HepG2 (cell line): ENCODE measurements at regions not wholly inside any gene's neighbourhood (a gene's known extent, or its start where the extent isn't known, plus 50 kb on each side); places are given as distances from the start of the nearest gene placed in this dataset.

Experiments
- ATAC-seq: fragments of 200-7000 bp; cut with Tn5 transposase; 3 replicates; pipeline ENCODE4 v1.9.1; 2020; ENCODE audit warnings: mild to moderate bottlenecking, moderate library complexity
- BruUV-seq: library from RNA; stranded (reverse); fragments of 400-500 nt; replicated peaks from 2 replicates; lab custom pipeline; 2021; lab: Mats Ljungman, UMichigan
- CTCF ChIA-PET: fragments of 300-600 bp; formaldehyde crosslinking; extraction: SDS; loops from one replicate; lab custom pipeline; 2021; ENCODE audit warnings: low total read pairs, inconsistent platforms, low intra/inter-chr PET ratio; lab: Yijun Ruan, JAX
- POLR2A ChIA-PET: fragments of 350-600 bp; sonication (Branson Sonifier 250); formaldehyde crosslinking; loops from one replicate; lab custom pipeline; 2020; ENCODE audit warnings: antibody characterized with exemption, inconsistent platforms; lab: Yijun Ruan, JAX
- DNase-seq: peaks from one replicate; pipeline ENCODE4 v3.0.0-alpha.2; 2015; ENCODE audit warnings: low spot score
- FAIRE-seq: peaks from 3 replicates; lab custom pipeline; 2011; peaks lifted over from hg19 to GRCh38; lab: Jason Lieb, UNC
- H2AFZ ChIP-seq: one replicate; pipeline ENCODE4 v1.6.1; 2011; ENCODE audit warnings: low read length, inconsistent platforms
- H3K27ac ChIP-seq: fragments of 300-600 bp; 3 replicates; pipeline ENCODE4 v1.8.0; 2011; ENCODE audit warnings: mixed run types, mild to moderate bottlenecking, mixed read lengths, low read length, inconsistent platforms; ENCODE audit not compliant: insufficient read depth; ENCODE audit errors: extremely low read length
- H3K27me3 ChIP-seq, 2 experiments: fragments of 200-600 bp in 1 of 2; 2 replicates in 1 of 2; 3 replicates in 1 of 2; pipeline versions ENCODE4 v1.6.0 to v1.8.0; 2011; ENCODE audit warnings: low read length in 2 of 2, mild to moderate bottlenecking in 2 of 2, moderate library complexity in 2 of 2, inconsistent platforms in 1 of 2; ENCODE audit not compliant: insufficient read depth in 2 of 2, control insufficient read depth in 1 of 2
- H3K36me3 ChIP-seq, 2 experiments: fragments of 200-600 bp in 1 of 2; replicated peaks in 1 of 2; 2 replicates in 1 of 2; 3 replicates in 1 of 2; pipeline versions ENCODE4 v1.5.1 to v1.8.0; 2011; ENCODE audit warnings: low read length in 2 of 2, inconsistent platforms in 1 of 2; ENCODE audit not compliant: insufficient read depth in 2 of 2, control insufficient read depth in 1 of 2
- H3K4me1 ChIP-seq: 2 replicates; pipeline ENCODE4 v1.5.1; 2012; ENCODE audit warnings: low read length, inconsistent platforms; ENCODE audit not compliant: insufficient read depth
- H3K4me2 ChIP-seq: 2 replicates; pipeline ENCODE4 v1.6.0; 2011; ENCODE audit warnings: low read depth, low read length, inconsistent platforms
- H3K4me3 ChIP-seq, 3 experiments: fragments of 200-600 bp in 1 of 3; sonication (generic), shearing (Covaris generic) in 1 of 3; replicated peaks in 1 of 3; 2 replicates each; pipeline ENCODE4 v1.5.1; 2011 to 2016; ENCODE audit warnings: low read length in 3 of 3, inconsistent platforms in 2 of 3, low read depth in 2 of 3, mild to moderate bottlenecking in 2 of 3, control low read depth in 1 of 3, mixed read lengths in 1 of 3; ENCODE audit not compliant: insufficient read depth in 1 of 3
- H3K79me2 ChIP-seq: one replicate; pipeline ENCODE4 v1.6.1; 2011; ENCODE audit warnings: low read length, inconsistent platforms; ENCODE audit not compliant: insufficient read depth
- H3K9ac ChIP-seq: 2 replicates; pipeline ENCODE4 v1.6.0; 2011; ENCODE audit warnings: mild to moderate bottlenecking, low read depth, low read length, inconsistent platforms; ENCODE audit not compliant: insufficient read depth
- H3K9me3 ChIP-seq: 2 replicates; pipeline ENCODE4 v1.5.1; 2012; ENCODE audit warnings: mild to moderate bottlenecking, low read length
- H4K20me1 ChIP-seq: 2 replicates; pipeline ENCODE4 v1.6.0; 2011; ENCODE audit warnings: inconsistent platforms, mild to moderate bottlenecking, low read length, moderate library complexity; ENCODE audit not compliant: insufficient read depth
- ADNP ChIP-seq: sonication (generic); formaldehyde crosslinking; IDR thresholded peaks from 2 replicates; pipeline ENCODE4 v1.4.0; 2020; ENCODE audit warnings: missing genetic modification reagents
- ATM ChIP-seq: fragments of 450-650 bp; IDR thresholded peaks from 2 replicates; pipeline ENCODE4 v1.7.1; 2017; ENCODE audit warnings: mild to moderate bottlenecking, borderline replicate concordance
- FOXO1 ChIP-seq: sonication (generic); formaldehyde crosslinking; IDR thresholded peaks from 2 replicates; pipeline ENCODE4 v1.4.0; 2020; ENCODE audit warnings: missing genetic modification reagents
- KDM5B ChIP-seq: sonication (generic); formaldehyde crosslinking; IDR thresholded peaks from 2 replicates; pipeline ENCODE4 v1.4.0; 2020; ENCODE audit warnings: missing genetic modification reagents, mild to moderate bottlenecking, borderline replicate concordance
- KLF15 ChIP-seq: sonication (generic); formaldehyde crosslinking; IDR thresholded peaks from 2 replicates; pipeline ENCODE4 v1.8.1; 2023; ENCODE audit warnings: borderline replicate concordance, mild to moderate bottlenecking, inconsistent platforms, missing genetic modification reagents, mixed read lengths
- MYNN ChIP-seq: sonication (generic); formaldehyde crosslinking; IDR thresholded peaks from 2 replicates; pipeline ENCODE4 v1.4.0; 2020; ENCODE audit warnings: mild to moderate bottlenecking, low read depth, missing genetic modification reagents
- NR2C2 ChIP-seq: sonication (generic); formaldehyde crosslinking; IDR thresholded peaks from 2 replicates; pipeline ENCODE4 v1.4.0; 2020; ENCODE audit warnings: missing genetic modification reagents, mild to moderate bottlenecking, moderate library complexity, borderline replicate concordance
- RFX5 ChIP-seq: IDR thresholded peaks from 2 replicates; pipeline ENCODE4 v1.6.1; 2011; ENCODE audit warnings: low read depth, low read length, improper control_type of control experiment
- SALL1 ChIP-seq: sonication (generic); formaldehyde crosslinking; IDR thresholded peaks from 2 replicates; pipeline ENCODE4 v1.8.0; 2022; ENCODE audit warnings: mild to moderate bottlenecking, missing genetic modification reagents
- SMC3 ChIP-seq: IDR thresholded peaks from 2 replicates; pipeline ENCODE4 v1.6.1; 2011; ENCODE audit warnings: low read length, improper control_type of control experiment
- TAF1 ChIP-seq: sonication (generic); formaldehyde crosslinking; IDR thresholded peaks from 2 replicates; pipeline ENCODE4 v1.4.0; 2020; ENCODE audit warnings: missing genetic modification reagents
- ZBTB7B ChIP-seq: sonication (generic); formaldehyde crosslinking; IDR thresholded peaks from 2 replicates; pipeline ENCODE4 v1.4.0; 2020; ENCODE audit warnings: missing genetic modification reagents
- ZHX1 ChIP-seq: sonication (generic); formaldehyde crosslinking; IDR thresholded peaks from 2 replicates; pipeline ENCODE4 v1.8.1; 2022; ENCODE audit warnings: low read depth, mild to moderate bottlenecking, missing genetic modification reagents
- ZNF205 ChIP-seq: IDR thresholded peaks from 2 replicates; pipeline ENCODE4 v1.6.1; 2018; ENCODE audit warnings: missing biosample characterization, missing genetic modification reagents
- WGBS: methylation state at CpG from one replicate; pipeline ENCODE4 v1.1.6; 2017; ENCODE audit warnings: low lambda C conversion rate; 5-methylcytosine and 5-hydroxymethylcytosine counted together
- in situ Hi-C: cut with HindIII; loops from 2 replicates; pipeline ENCODE4 v1.10.0; 2017; ENCODE audit warnings: low pct_unique_long_range_greater_than_20kb; ENCODE audit not compliant: extremely low pct_ligation_motif_present
- intact Hi-C: fragments of 100-400 bp; cut with micrococcal nuclease; formaldehyde crosslinking; loops from one replicate; pipeline ENCODE4 v1.10.0; 2022; ENCODE audit not compliant: unreplicated experiment
- TF ChIP-seq, protein P1 (sequence below): IDR thresholded peaks from 2 replicates; pipeline ENCODE4 v1.6.1; 2016; ENCODE audit warnings: low read depth, missing genetic modification reagents, missing compliant biosample characterization
- TF ChIP-seq, protein P2 (sequence below): sonication (generic); formaldehyde crosslinking; IDR thresholded peaks from 2 replicates; pipeline ENCODE4 v1.4.0; 2020; ENCODE audit warnings: missing genetic modification reagents

DNA sequence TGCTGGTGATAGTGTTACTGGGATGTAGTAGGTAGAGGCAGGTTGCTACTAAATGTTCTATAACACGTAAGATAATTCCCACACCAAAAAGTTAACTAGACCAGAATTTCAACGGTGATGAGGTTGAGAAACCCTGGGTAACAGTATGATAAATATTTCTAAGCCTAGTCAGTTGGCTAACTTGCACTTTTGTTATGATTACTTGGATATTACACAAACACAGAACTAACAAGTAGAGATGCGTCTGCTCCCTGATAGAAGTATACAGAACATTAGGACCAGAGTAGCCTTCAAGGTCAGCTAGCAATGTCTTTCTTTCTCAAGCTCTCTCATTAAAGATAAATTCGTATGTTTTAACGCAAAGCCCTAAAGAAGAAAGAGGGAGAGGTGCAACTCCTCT lies 86.2 kb upstream of the FZD8 start:
- ChIA-PET POLR2A (interaction anchor here (0.7 kb wide), 1 partner anchor 265 kb away, joined by 3 read pairs; no protein-coding TSS in a partner anchor), CTCF (no interaction called here)
- Histone ChIP-seq H3K4me2 (no peak overlapping the region), H3K4me3 (no peak overlapping the region), H2AFZ (no peak overlapping the region), H3K36me3 (no peaks in the 10 kb centered on the region), H3K27me3 (no peaks in the 10 kb centered on the region), H3K27ac (no peak overlapping the region), H3K79me2 (no peaks in the 10 kb centered on the region), H3K4me1 (no peaks in the 10 kb centered on the region), H4K20me1 (no peaks in the 10 kb centered on the region), H3K9me3 (no peaks in the 10 kb centered on the region), H3K9ac (no peak overlapping the region)
- ATAC-seq (no peak), DNase-seq (no peak), FAIRE-seq (no peak)
- intact Hi-C loops: no loop called here
- BruUV-seq: no TSS peak
- in situ Hi-C loops: no loop called here
- TF ChIP-seq ZHX1 (CRISPR knock-in tag) (no peak), SMC3 (no peak), NR2C2 (no peak), ZNF205 (CRISPR knock-in tag) (no peak), RFX5 (no peak), TAF1 (CRISPR knock-in tag) (no peak), ADNP (no peak), KLF15 (CRISPR knock-in tag) (no peak), FOXO1 (CRISPR knock-in tag) (no peak), ATM (no peak), MYNN (CRISPR knock-in tag) (no peak), KDM5B (CRISPR knock-in tag) (no peak), ZBTB7B (CRISPR knock-in tag) (no peak), SALL1 (no peak)
- TF ChIP-seq, protein P1, sequence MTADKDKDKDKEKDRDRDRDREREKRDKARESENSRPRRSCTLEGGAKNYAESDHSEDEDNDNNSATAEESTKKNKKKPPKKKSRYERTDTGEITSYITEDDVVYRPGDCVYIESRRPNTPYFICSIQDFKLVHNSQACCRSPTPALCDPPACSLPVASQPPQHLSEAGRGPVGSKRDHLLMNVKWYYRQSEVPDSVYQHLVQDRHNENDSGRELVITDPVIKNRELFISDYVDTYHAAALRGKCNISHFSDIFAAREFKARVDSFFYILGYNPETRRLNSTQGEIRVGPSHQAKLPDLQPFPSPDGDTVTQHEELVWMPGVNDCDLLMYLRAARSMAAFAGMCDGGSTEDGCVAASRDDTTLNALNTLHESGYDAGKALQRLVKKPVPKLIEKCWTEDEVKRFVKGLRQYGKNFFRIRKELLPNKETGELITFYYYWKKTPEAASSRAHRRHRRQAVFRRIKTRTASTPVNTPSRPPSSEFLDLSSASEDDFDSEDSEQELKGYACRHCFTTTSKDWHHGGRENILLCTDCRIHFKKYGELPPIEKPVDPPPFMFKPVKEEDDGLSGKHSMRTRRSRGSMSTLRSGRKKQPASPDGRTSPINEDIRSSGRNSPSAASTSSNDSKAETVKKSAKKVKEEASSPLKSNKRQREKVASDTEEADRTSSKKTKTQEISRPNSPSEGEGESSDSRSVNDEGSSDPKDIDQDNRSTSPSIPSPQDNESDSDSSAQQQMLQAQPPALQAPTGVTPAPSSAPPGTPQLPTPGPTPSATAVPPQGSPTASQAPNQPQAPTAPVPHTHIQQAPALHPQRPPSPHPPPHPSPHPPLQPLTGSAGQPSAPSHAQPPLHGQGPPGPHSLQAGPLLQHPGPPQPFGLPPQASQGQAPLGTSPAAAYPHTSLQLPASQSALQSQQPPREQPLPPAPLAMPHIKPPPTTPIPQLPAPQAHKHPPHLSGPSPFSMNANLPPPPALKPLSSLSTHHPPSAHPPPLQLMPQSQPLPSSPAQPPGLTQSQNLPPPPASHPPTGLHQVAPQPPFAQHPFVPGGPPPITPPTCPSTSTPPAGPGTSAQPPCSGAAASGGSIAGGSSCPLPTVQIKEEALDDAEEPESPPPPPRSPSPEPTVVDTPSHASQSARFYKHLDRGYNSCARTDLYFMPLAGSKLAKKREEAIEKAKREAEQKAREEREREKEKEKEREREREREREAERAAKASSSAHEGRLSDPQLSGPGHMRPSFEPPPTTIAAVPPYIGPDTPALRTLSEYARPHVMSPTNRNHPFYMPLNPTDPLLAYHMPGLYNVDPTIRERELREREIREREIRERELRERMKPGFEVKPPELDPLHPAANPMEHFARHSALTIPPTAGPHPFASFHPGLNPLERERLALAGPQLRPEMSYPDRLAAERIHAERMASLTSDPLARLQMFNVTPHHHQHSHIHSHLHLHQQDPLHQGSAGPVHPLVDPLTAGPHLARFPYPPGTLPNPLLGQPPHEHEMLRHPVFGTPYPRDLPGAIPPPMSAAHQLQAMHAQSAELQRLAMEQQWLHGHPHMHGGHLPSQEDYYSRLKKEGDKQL (CRISPR knock-in tag): no peak
- TF ChIP-seq, protein P2, sequence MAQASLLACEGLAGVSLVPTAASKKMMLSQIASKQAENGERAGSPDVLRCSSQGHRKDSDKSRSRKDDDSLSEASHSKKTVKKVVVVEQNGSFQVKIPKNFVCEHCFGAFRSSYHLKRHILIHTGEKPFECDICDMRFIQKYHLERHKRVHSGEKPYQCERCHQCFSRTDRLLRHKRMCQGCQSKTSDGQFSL (CRISPR knock-in tag): no peak
- 32% methylated on average over 5 of the region's 5 CpGs for WGBS
